ENCODE measurements at regions not wholly inside any gene's neighbourhood (a gene's known extent, or its start where the extent isn't known, plus 50 kb on each side); places are given as distances from the start of the nearest gene placed in this dataset.

DNA sequence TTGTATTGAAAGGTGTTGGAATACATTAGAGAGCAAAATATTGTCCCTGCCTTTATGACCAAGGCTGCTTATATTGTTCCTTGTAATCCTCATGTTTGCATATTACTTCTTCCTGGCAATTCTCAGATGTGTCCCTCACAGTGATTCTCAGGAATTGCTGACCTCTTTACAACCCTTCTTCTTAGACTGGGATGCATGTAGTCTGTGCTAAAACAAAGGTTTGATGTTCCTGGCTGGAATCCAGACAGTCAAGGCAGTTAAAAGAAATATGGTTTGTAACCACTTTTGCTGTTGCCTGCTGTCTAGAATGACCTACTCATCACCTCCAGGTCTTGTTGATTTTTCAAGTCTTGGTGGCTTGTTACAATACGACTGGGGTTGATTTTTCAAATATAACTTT, 367.6 kb downstream of the HGF start:
- TF ChIP-seq, protein P1, sequence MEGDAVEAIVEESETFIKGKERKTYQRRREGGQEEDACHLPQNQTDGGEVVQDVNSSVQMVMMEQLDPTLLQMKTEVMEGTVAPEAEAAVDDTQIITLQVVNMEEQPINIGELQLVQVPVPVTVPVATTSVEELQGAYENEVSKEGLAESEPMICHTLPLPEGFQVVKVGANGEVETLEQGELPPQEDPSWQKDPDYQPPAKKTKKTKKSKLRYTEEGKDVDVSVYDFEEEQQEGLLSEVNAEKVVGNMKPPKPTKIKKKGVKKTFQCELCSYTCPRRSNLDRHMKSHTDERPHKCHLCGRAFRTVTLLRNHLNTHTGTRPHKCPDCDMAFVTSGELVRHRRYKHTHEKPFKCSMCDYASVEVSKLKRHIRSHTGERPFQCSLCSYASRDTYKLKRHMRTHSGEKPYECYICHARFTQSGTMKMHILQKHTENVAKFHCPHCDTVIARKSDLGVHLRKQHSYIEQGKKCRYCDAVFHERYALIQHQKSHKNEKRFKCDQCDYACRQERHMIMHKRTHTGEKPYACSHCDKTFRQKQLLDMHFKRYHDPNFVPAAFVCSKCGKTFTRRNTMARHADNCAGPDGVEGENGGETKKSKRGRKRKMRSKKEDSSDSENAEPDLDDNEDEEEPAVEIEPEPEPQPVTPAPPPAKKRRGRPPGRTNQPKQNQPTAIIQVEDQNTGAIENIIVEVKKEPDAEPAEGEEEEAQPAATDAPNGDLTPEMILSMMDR (IDR thresholded peaks at IDR 0.05) = no peak
- no peak for TF ChIP-seq POLR2A (IDR thresholded peaks at IDR 0.05)

All from thyroid gland (tissue), 4 donors.